Thyroid gland (tissue), 4 donors: ENCODE measurements at regions not wholly inside any gene's neighbourhood (a gene's known extent, or its start where the extent isn't known, plus 50 kb on each side); places are given as distances from the start of the nearest gene placed in this dataset.

Experiments used
- DNase-seq, 2 donors: peaks; one replicate each; pipeline ENCODE4 v3.0.0-alpha.2; 2019
- H3K27ac ChIP-seq, 3 donors: fragments of 200-600 bp; sonication (generic); 1 replicate in 2 of 3; 2 replicates in 1 of 3; pipeline ENCODE4 v1.5.1; 2016 to 2019; ENCODE audit warnings: mild to moderate bottlenecking in 1 of 3, moderate library complexity in 1 of 3
- H3K27me3 ChIP-seq: fragments of 200-600 bp; sonication (generic); one replicate; pipeline ENCODE4 v1.5.1; 2019
- H3K36me3 ChIP-seq, 2 donors: fragments of 200-600 bp; sonication (generic); one replicate each; pipeline ENCODE4 v1.5.1; 2016 to 2019
- H3K4me1 ChIP-seq, 2 donors: fragments of 200-600 bp; sonication (generic); one replicate each; pipeline ENCODE4 v1.5.1; 2017 to 2019
- H3K4me3 ChIP-seq, 3 donors: fragments of 200-600 bp; sonication (generic); replicated peaks in 1 of 3; 1 replicate in 2 of 3; 2 replicates in 1 of 3; pipeline ENCODE4 v1.5.1; 2016; ENCODE audit warnings: mild to moderate bottlenecking in 1 of 3
- H3K9me3 ChIP-seq: fragments of 200-600 bp; sonication (generic); one replicate; pipeline ENCODE4 v1.5.1; 2017
- CTCF ChIP-seq, 6 experiments: fragments of 200-600 bp in 3 of 6; fragments of 450-650 bp in 3 of 6; sonication (generic) in 3 of 6; IDR thresholded peaks; one replicate each; pipeline ENCODE4 v1.5.1; 2016 to 2019; ENCODE audit warnings: antibody characterized with exemption in 6 of 6, mild to moderate bottlenecking in 2 of 6, inconsistent platforms in 1 of 6, moderate library complexity in 1 of 6
- POLR2A ChIP-seq, 2 donors: fragments of 450-650 bp; IDR thresholded peaks; one replicate each; pipeline ENCODE4 v1.6.1; 2017; ENCODE audit warnings: antibody characterized with exemption in 2 of 2, mild to moderate bottlenecking in 2 of 2, moderate library complexity in 1 of 2
- WGBS, 2 donors: methylation state at CpG; one replicate each; pipeline ENCODE4 v1.1.5; 2017; 5-methylcytosine and 5-hydroxymethylcytosine counted together
- intact Hi-C: fragments of 100-400 bp; cut with DNase I; formaldehyde crosslinking; loops from one replicate; pipeline ENCODE4 v1.15.1; 2023

- intact Hi-C loops = no loop called here
- no peak overlapping the region for H3K27ac ChIP-seq
Measured at GRCh38 chr10:109386921-109387320, 536.4 kb downstream of the XPNPEP1 start.

GRCh38 chr10:109386101-109386500, 537.2 kb downstream of the XPNPEP1 start:
- H3K36me3 ChIP-seq = no peaks in the 10 kb centered on the region
- H3K9me3 ChIP-seq = no peaks in the 10 kb centered on the region
- WGBS, 2 donors = 100% methylated on average over 1 of the region's 1 CpG
- H3K27ac ChIP-seq = no peak overlapping the region
- H3K4me1 ChIP-seq = no peaks in the 10 kb centered on the region
- no peaks in the 10 kb centered on the region for H3K27me3 ChIP-seq
- DNase-seq = no peak
- no peak overlapping the region for H3K4me3 ChIP-seq
- TF ChIP-seq POLR2A (IDR thresholded peaks at IDR 0.05) (no peak), CTCF (IDR thresholded peaks at IDR 0.05) (no peak)
- intact Hi-C loops = no loop called here

More at GRCh38 chr10:109386921-109387320, 536.4 kb downstream of the XPNPEP1 start:
- Histone ChIP-seq H3K36me3 (no peaks in the 10 kb centered on the region), H3K4me3 (no peak overlapping the region), H3K4me1 (no peaks in the 10 kb centered on the region), H3K9me3 (no peaks in the 10 kb centered on the region), H3K27me3 (no peaks in the 10 kb centered on the region)
- no peak for DNase-seq
- TF ChIP-seq CTCF (IDR thresholded peaks at IDR 0.05) = no peak
- TF ChIP-seq POLR2A (IDR thresholded peaks at IDR 0.05) = no peak
- WGBS, 2 donors = 47 to 50% methylated on average over 3 of the region's 3 CpGs

GRCh38 chr10:109379186-109379585, 544.1 kb downstream of the XPNPEP1 start:
- Histone ChIP-seq H3K9me3 (no peaks in the 10 kb centered on the region), H3K27me3 (no peaks in the 10 kb centered on the region), H3K27ac (no peak overlapping the region), H3K4me1 (no peaks in the 10 kb centered on the region), H3K36me3 (no peaks in the 10 kb centered on the region), H3K4me3 (no peak overlapping the region)
- intact Hi-C loops = no loop called here
- TF ChIP-seq POLR2A (IDR thresholded peaks at IDR 0.05) = no peak
- TF ChIP-seq CTCF (IDR thresholded peaks at IDR 0.05) = no peak
- WGBS, 2 donors = 82 to 89% methylated on average over 2 of the region's 2 CpGs
- no peak for DNase-seq

GRCh38 chr10:109374215-109374614, 549.1 kb downstream of the XPNPEP1 start:
- intact Hi-C loops = no loop called here
- Histone ChIP-seq H3K4me3 (no peak overlapping the region), H3K4me1 (no peaks in the 10 kb centered on the region), H3K27ac (no peak overlapping the region), H3K36me3 (no peaks in the 10 kb centered on the region), H3K27me3 (no peaks in the 10 kb centered on the region), H3K9me3 (no peaks in the 10 kb centered on the region)
- TF ChIP-seq POLR2A (IDR thresholded peaks at IDR 0.05) = no peak
- no peak for TF ChIP-seq CTCF (IDR thresholded peaks at IDR 0.05)
- WGBS, 2 donors = 84 to 92% methylated on average over 1 of the region's 1 CpG
- DNase-seq = no peak

GRCh38 chr10:109359316-109359715, 564.0 kb downstream of the XPNPEP1 start:
- no peaks in the 10 kb centered on the region for H3K27me3 ChIP-seq
- H3K9me3 ChIP-seq = no peaks in the 10 kb centered on the region
- 74 to 82% methylated on average over 4 of the region's 4 CpGs for whole genome bisulfite sequencing, 2 donors
- intact Hi-C loops = no loop called here
- H3K27ac ChIP-seq = no peak overlapping the region
- TF ChIP-seq POLR2A (IDR thresholded peaks at IDR 0.05) (no peak), CTCF (IDR thresholded peaks at IDR 0.05) (no peak)
- no peaks in the 10 kb centered on the region for H3K36me3 ChIP-seq
- no peak overlapping the region for H3K4me3 ChIP-seq
- DNase-seq = no peak
- peaks cover 0 to 7% of the 10 kb centered on the region in 2 donors for H3K4me1 ChIP-seq
